Activated B cell treated with CpG ODN at 0.5 μM for 24 hours (primary cell): ENCODE measurements at regions not wholly inside any gene's neighbourhood (a gene's known extent, or its start where the extent isn't known, plus 50 kb on each side); places are given as distances from the start of the nearest gene placed in this dataset.

Source experiments
- ATAC-seq: fragments of 200-7000 bp; cut with Tn5 transposase; one replicate; pipeline ENCODE4 v1.10.0; 2021; ENCODE audit warnings: low read depth, mild to moderate bottlenecking, moderate library complexity
- CTCF ChIA-PET: fragments of 350-600 bp; sonication (Branson Sonifier 250); formaldehyde crosslinking; loops from one replicate; lab custom pipeline; 2021; ENCODE audit warnings: antibody characterized with exemption; lab: Charles Lee
- POLR2A ChIA-PET: fragments of 350-600 bp; sonication (Branson Sonifier 250); formaldehyde crosslinking; loops from one replicate; lab custom pipeline; 2021; ENCODE audit warnings: antibody characterized with exemption; lab: Charles Lee
- DNase-seq: peaks from one replicate; pipeline ENCODE4 v3.0.0; 2022
- H3K27ac Mint-ChIP-seq: one replicate; pipeline ENCODE4 v1.8.0; 2020; ENCODE audit warnings: mixed read lengths
- H3K27me3 Mint-ChIP-seq: one replicate; pipeline ENCODE4 v1.8.0; 2021; ENCODE audit warnings: mixed read lengths
- H3K36me3 Mint-ChIP-seq: one replicate; pipeline ENCODE4 v1.8.0; 2021; ENCODE audit warnings: low read depth, mixed read lengths
- H3K4me1 Mint-ChIP-seq: one replicate; pipeline ENCODE4 v1.8.0; 2021; ENCODE audit warnings: mixed read lengths
- H3K4me3 Mint-ChIP-seq: one replicate; pipeline ENCODE4 v1.8.0; 2020; ENCODE audit warnings: mild to moderate bottlenecking, mixed read lengths
- H3K9me3 Mint-ChIP-seq: one replicate; pipeline ENCODE4 v1.8.0; 2020; ENCODE audit warnings: mixed read lengths
- intact Hi-C: fragments of 100-400 bp; cut with micrococcal nuclease; formaldehyde crosslinking; loops from one replicate; pipeline ENCODE4 v1.15.1; 2024
- TF ChIP-seq, protein P1 (sequence below): fragments of 200-600 bp; IDR thresholded peaks from one replicate; pipeline ENCODE4 v1.8.0; 2022; ENCODE audit warnings: antibody characterized with exemption, mild to moderate bottlenecking

DNA sequence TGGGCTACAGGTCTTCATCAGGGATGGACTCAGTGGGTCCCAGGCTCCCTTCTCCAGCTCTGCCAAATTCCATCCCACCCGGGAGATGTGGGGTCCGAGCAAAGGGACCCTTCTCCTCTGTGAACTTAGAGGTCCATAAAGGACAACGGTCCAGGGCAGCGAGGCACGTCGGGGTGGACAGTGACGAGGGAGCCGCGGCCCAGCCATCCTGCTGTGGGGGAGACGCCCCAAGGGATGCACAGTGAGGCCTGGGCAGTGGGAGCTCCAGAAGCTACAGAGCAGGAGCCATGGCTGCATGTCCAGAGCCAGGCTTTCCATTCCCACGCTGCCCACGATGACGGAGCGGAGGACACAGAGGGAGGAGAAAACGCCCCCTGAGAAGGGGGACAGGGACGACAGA is 107.5 kb upstream of the PPP1R26 start:
- Mint-ChIP-seq H3K4me3 (no peak overlapping the region), H3K4me1 (no peaks in the 10 kb centered on the region), H3K9me3 (no peaks in the 10 kb centered on the region), H3K36me3 (no peaks in the 10 kb centered on the region), H3K27ac (no peak overlapping the region), H3K27me3 (no peaks in the 10 kb centered on the region)
- DNase-seq (no peak), ATAC-seq (no peak)
- ChIA-PET POLR2A (no interaction called here), CTCF (no interaction called here)
- intact Hi-C loops: no loop called here
- TF ChIP-seq, protein P1, sequence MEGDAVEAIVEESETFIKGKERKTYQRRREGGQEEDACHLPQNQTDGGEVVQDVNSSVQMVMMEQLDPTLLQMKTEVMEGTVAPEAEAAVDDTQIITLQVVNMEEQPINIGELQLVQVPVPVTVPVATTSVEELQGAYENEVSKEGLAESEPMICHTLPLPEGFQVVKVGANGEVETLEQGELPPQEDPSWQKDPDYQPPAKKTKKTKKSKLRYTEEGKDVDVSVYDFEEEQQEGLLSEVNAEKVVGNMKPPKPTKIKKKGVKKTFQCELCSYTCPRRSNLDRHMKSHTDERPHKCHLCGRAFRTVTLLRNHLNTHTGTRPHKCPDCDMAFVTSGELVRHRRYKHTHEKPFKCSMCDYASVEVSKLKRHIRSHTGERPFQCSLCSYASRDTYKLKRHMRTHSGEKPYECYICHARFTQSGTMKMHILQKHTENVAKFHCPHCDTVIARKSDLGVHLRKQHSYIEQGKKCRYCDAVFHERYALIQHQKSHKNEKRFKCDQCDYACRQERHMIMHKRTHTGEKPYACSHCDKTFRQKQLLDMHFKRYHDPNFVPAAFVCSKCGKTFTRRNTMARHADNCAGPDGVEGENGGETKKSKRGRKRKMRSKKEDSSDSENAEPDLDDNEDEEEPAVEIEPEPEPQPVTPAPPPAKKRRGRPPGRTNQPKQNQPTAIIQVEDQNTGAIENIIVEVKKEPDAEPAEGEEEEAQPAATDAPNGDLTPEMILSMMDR: no peak

DNA sequence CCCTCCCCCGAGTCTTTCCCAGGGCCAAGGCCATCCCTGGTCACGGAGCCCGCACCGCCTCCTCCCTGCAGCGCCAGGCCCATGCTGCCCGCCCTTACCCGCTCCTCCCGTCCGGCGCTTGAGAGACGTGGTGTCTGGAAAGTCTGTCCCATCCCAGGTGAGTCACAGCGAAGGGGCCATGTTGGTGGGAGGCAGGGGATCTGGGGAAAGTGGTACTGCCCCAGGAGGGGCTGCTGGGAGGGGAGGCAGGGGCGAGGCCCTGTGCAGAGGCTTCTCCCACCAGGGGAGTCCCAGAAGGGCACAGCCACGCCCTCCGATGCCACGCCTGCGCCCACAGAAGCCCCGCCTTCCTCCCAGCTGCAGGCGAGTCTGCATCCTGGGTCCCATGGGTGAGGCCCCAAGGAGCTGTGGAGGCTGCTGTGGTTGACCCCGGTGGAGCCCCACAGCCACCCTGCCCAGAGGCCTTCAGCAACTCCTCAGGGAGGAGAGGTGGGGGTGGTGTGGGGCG is 107.0 kb upstream of the PPP1R26 start:
- DNase-seq (no peak), ATAC-seq (no peak)
- ChIA-PET POLR2A (interaction anchor here (0.5 kb wide), 1 partner anchor 15 kb away, joined by 3 read pairs; no protein-coding TSS in a partner anchor), CTCF (no interaction called here)
- H3K4me1 Mint-ChIP-seq: no peaks in the 10 kb centered on the region
- intact Hi-C loops: no loop called here
- TF ChIP-seq, protein P1: no peak
- no peaks in the 10 kb centered on the region for H3K9me3 Mint-ChIP-seq
- H3K27ac Mint-ChIP-seq: no peak overlapping the region
- H3K27me3 Mint-ChIP-seq: no peaks in the 10 kb centered on the region
- H3K4me3 Mint-ChIP-seq: no peak overlapping the region
- no peaks in the 10 kb centered on the region for H3K36me3 Mint-ChIP-seq

DNA sequence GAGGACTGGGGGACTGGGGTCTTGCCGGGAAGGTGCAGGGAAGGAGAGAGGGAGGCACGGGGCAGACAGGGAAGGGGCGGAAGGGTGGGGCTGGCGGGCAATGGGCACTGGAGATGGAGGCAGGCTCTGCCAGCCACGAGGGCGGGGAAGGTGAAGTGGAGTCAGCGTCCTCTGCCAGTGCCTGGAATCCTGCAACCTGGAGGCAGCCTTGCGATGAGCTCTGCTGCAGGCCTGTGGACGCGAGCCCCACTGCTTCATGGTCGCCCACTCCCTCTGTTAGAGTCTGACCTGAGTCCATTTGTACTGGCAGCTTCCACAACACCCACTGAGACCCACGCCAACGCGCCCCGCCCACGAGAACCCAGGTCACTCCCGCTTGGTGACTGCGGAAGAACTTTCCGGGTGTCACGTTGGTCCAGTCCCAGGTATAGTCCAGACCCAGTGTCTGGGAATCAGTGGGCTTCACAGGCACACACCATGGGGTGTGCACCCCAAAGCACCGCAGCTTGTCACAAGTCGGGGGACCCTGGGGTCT is 106.4 kb upstream of the PPP1R26 start:
- Mint-ChIP-seq H3K9me3 (no peaks in the 10 kb centered on the region), H3K4me1 (no peaks in the 10 kb centered on the region), H3K4me3 (no peak overlapping the region), H3K27ac (no peak overlapping the region), H3K36me3 (no peaks in the 10 kb centered on the region), H3K27me3 (no peaks in the 10 kb centered on the region)
- ChIA-PET CTCF (no interaction called here), POLR2A (no interaction called here)
- DNase-seq (no peak), ATAC-seq (no peak)
- TF ChIP-seq, protein P1: no peak
- intact Hi-C loops: no loop called here

DNA sequence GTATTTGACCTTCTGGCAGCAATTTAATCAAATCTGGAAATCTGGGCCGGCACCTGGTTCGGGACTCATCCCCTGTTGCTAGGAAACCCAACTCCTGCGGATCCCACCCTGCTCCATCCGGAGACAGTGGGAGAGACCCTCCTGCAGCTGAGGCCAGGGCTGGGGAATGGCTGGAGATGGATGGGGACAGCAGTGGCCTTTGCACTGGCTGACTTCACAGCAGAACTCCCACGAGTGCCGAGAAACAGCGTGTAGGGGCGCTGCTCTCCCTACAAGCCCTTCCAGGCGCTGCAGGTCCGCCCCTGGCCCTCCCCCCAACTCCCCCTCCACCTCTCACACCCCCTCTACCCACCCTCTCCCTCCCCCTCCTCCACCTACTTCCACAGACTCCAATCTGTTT is 105.8 kb upstream of the PPP1R26 start:
- Mint-ChIP-seq H3K27ac (no peak overlapping the region), H3K27me3 (no peaks in the 10 kb centered on the region), H3K9me3 (no peaks in the 10 kb centered on the region), H3K4me3 (no peak overlapping the region), H3K4me1 (no peaks in the 10 kb centered on the region), H3K36me3 (no peaks in the 10 kb centered on the region)
- ATAC-seq (no peak), DNase-seq (no peak)
- TF ChIP-seq, protein P1: no peak
- intact Hi-C loops: no loop called here
- CTCF ChIA-PET: no interaction called here
- POLR2A ChIA-PET: no interaction called here

DNA sequence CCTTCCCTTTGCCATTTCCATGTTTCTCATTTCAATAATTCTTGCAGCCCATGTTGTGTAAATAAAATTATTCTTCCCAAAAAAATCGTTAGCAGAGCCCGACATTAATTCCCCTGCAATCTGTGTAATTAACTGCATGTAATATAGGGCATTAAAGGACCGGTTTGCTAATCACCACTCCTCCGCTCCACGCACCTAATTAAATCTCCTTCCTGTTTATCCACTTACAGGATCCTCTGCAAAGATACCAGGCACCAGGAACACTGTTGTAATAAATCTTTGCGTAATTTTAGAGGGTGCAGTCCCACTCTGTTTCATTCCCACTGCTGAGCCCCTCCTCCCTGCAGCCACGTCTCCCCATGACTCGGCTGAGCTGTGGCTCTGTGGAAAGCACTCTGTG is 105.0 kb upstream of the PPP1R26 start:
- Mint-ChIP-seq H3K4me1 (no peaks in the 10 kb centered on the region), H3K9me3 (no peaks in the 10 kb centered on the region), H3K27me3 (no peaks in the 10 kb centered on the region), H3K4me3 (no peak overlapping the region), H3K36me3 (no peaks in the 10 kb centered on the region), H3K27ac (no peak overlapping the region)
- DNase-seq (no peak), ATAC-seq (no peak)
- ChIA-PET CTCF (no interaction called here), POLR2A (no interaction called here)
- TF ChIP-seq, protein P1: no peak
- intact Hi-C loops: no loop called here
